GM12864 (cell line): ENCODE measurements at regions not wholly inside any gene's neighbourhood (a gene's known extent, or its start where the extent isn't known, plus 50 kb on each side); places are given as distances from the start of the nearest gene placed in this dataset.

Source experiments
- DNase-seq: peaks from one replicate; pipeline ENCODE4 v3.0.0-alpha.2; 2011; ENCODE audit warnings: low read depth
- H3K4me3 ChIP-seq: 2 replicates; pipeline ENCODE4 v1.5.1; 2011; ENCODE audit warnings: mild to moderate bottlenecking, low read depth, low read length, control low read depth
- TF ChIP-seq, protein P1 (sequence below): IDR thresholded peaks from 2 replicates; pipeline ENCODE4 v1.5.1; 2011; ENCODE audit warnings: low read depth, mild to moderate bottlenecking, moderate library complexity, low read length, control low read depth, inconsistent platforms; ENCODE audit errors: missing control alignments

DNA sequence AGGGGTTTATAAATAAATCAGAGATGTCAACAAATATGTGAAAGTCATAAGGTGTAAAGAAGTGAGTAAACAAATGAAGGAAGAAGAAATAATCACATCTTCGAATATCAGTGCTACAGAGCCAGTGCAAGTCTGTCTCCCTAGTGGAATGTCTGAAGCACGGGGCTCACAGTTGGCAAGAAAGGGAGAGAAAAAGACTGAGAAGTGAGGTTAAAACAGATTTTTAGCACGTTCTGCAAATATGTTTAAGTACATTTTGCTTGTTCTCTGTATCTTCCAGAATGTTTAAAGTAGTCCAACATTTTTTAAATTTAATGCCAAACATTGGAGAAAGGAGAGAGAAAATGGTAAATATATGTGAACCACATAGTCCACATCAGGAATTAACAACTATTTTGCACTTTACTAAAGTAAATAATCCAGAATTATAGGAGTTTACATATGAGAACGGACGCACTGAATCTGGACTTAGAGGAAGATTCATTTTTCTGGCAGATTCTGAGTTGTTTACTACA is 682.4 kb downstream of the LTN1 start:
- DNase-seq, result no peak
- H3K4me3 ChIP-seq, result no peak overlapping the region
- TF ChIP-seq, protein P1, sequence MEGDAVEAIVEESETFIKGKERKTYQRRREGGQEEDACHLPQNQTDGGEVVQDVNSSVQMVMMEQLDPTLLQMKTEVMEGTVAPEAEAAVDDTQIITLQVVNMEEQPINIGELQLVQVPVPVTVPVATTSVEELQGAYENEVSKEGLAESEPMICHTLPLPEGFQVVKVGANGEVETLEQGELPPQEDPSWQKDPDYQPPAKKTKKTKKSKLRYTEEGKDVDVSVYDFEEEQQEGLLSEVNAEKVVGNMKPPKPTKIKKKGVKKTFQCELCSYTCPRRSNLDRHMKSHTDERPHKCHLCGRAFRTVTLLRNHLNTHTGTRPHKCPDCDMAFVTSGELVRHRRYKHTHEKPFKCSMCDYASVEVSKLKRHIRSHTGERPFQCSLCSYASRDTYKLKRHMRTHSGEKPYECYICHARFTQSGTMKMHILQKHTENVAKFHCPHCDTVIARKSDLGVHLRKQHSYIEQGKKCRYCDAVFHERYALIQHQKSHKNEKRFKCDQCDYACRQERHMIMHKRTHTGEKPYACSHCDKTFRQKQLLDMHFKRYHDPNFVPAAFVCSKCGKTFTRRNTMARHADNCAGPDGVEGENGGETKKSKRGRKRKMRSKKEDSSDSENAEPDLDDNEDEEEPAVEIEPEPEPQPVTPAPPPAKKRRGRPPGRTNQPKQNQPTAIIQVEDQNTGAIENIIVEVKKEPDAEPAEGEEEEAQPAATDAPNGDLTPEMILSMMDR, result no peak

DNA sequence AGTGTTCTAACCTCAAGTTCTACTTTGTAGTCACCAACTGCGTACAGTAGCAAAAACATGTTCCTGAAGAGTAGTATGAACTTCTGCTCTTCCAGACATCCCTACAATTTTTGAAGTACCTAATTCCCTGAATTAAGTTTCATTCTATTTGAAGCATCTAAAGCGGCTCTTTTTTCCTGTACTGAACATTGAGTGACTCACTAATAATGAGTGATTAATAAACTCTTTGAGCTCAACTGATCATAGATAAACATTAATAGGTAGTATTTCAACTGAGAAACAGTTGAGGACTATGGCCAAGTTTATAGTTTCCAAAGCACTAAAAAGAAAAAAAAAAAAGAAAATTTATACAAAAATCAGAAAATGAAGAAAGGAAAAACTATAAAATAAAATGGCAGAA is 683.1 kb downstream of the LTN1 start:
- H3K4me3 ChIP-seq, result no peak overlapping the region
- TF ChIP-seq, protein P1, result no peak
- no peak for DNase-seq

DNA sequence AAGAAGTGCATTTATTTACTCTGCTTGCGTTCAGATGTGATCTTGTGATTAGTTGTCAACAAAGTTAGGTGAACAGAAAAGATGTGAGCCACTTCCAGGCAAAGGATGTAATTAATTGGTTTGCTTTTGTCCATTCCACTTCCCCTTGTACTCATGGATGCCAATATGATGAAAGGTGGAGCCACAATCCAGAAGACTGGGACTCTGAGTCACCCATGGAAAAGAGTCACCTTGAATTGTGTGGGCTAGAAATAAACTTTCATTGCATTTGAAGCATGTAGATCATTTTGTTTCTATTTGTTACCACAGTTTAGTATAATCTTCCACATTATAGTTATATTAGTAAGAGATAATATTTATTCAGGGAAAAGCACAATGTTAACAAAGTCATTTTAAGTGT is 684.2 kb downstream of the LTN1 start:
- DNase-seq, result no peak
- no peak overlapping the region for H3K4me3 ChIP-seq
- TF ChIP-seq, protein P1, result no peak

DNA sequence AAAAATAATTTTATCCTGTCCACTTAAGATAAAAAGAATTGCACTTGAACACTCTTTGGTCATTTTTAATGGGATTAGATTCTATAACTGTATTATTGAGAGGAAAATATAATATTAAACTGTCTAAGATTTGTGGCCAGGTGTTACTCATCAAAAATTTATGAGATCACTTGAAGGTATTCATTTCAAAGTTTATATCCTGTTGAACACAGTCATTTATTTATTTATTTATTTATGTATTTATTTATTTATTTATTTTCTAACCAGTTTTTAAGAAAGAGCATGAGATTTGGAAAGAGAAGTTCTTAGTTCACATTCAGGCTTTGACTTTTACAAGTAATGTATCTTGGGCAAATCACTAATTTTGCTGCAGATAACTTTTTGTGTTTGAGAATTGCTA is 692.7 kb downstream of the LTN1 start:
- TF ChIP-seq, protein P1, result no peak
- H3K4me3 ChIP-seq, result no peak overlapping the region
- DNase-seq, result no peak

DNA sequence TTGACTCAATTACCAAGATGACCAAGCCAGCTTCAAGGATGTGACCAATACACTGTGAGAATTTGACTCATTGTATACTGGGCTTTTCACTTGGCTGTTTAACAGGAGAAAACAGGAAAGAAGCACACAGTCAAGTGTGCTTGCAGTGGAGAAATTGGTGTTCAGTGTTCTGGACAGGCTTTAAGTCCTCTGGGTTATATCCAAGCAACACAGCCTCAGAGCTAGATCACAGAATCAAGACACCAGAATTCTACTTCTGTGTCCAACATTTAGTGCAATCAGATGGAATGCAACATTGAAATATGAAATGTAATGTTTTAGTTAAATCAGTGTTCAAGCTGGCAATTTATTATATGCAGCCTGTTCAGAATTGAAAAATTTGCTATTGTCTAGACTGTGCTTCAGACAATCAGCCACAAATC is 694.4 kb downstream of the LTN1 start:
- TF ChIP-seq, protein P1, result no peak
- H3K4me3 ChIP-seq, result no peak overlapping the region
- DNase-seq, result no peak

DNA sequence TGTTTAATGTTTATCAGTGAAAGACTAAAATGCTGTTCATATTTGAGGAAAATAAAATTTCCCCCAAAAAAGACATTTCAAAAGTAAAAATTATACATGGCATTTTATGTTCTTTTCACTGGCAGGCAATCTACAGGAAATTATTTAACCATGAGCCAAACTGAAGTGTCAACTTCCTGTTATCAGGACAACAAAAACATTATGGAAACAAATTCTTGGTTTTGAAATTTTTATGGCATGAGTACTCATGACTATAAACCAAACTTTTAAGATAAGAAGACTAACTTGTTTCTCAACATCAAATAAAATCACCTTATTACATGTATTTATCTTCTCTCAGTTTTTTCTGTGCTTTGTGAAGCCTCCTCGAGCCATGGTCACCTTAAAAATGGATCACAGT is 698.6 kb downstream of the LTN1 start:
- TF ChIP-seq, protein P1, result no peak
- DNase-seq, result no peak

More for the DNA sequence above, 698.6 kb downstream of the LTN1 start:
- H3K4me3 ChIP-seq, result no peak overlapping the region
